ENCODE measurements at regions not wholly inside any gene's neighbourhood (a gene's known extent, or its start where the extent isn't known, plus 50 kb on each side); places are given as distances from the start of the nearest gene placed in this dataset.

DNA sequence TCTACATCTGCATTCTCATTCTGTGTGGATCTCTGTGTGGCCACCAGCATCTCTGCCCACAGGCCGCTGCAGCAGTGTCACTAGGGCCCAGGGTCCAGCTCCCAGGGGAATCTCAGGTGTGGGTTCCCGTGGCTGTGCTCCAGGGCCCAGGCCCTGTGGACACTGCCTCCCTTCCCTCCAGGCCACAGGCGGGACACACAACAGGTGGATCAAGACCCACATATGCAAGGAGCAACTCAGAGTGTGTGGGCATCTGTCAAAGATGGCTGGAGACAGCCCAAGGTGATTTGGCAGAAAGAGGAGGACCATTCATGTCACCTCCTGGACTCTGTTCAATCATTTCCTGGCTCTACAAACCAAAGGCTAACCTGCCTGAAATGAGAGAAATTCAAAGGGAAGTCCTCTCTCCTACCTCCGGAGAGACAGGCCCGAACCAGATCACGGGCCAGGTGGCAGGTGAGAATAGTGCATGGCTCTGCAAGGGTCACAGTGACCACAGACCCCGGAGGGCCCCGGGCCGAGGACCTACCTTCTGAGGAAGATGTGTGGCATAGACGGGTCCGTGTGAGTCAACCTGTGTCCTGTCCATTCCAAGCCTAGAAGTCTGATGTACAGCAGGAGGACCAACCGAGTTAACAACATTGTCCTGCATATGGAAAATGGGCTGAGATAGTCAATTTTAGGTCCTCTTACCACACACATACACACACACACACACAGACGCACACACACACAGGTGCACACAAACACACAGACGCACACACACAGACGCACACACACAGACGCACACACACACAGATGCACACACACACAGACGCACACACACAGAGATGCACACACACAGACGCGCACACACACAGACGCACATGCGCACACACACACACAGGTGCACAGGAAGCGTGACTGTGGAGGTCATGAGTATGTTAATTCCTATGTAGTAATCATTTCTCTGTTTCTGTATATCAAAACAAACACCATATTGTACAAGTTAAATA is 1068.5 kb downstream of the BRD1 start:
- TF ChIP-seq, protein P1, sequence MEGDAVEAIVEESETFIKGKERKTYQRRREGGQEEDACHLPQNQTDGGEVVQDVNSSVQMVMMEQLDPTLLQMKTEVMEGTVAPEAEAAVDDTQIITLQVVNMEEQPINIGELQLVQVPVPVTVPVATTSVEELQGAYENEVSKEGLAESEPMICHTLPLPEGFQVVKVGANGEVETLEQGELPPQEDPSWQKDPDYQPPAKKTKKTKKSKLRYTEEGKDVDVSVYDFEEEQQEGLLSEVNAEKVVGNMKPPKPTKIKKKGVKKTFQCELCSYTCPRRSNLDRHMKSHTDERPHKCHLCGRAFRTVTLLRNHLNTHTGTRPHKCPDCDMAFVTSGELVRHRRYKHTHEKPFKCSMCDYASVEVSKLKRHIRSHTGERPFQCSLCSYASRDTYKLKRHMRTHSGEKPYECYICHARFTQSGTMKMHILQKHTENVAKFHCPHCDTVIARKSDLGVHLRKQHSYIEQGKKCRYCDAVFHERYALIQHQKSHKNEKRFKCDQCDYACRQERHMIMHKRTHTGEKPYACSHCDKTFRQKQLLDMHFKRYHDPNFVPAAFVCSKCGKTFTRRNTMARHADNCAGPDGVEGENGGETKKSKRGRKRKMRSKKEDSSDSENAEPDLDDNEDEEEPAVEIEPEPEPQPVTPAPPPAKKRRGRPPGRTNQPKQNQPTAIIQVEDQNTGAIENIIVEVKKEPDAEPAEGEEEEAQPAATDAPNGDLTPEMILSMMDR (IDR thresholded peaks at IDR 0.05) = no peak
- TF ChIP-seq POLR2A (IDR thresholded peaks at IDR 0.05) (no peak), EP300 (IDR thresholded peaks at IDR 0.05) (no peak)

Data from tibial nerve (tissue), 4 donors.